ENCODE measurements at regions not wholly inside any gene's neighbourhood (a gene's known extent, or its start where the extent isn't known, plus 50 kb on each side); places are given as distances from the start of the nearest gene placed in this dataset.
"Not testable (repeated sequence)": the region's sequence is repeated elsewhere in the genome, so short reads cannot be mapped to it uniquely, and the experiment has no call there.

DNA sequence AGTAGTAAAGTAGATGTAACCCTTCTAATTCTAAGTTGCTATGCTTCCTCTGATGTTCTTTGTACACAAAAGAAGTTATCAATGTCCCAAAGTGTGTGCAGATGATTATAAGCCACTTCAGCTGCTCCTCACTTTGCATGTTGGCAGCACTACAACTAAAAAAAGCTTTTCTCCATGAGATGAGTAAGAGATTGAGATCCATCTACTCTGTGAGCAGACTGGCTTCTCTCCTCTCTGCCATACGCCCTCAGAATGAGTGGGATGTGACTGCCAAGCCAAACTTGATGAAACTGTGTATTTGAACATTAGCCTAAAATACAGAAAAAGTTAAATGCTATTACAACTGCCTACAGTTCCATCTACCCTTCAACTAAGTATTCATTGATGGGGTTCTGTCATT lies 102.9 kb upstream of the ETV1 start:
- DNase-seq, result no peak

DNA sequence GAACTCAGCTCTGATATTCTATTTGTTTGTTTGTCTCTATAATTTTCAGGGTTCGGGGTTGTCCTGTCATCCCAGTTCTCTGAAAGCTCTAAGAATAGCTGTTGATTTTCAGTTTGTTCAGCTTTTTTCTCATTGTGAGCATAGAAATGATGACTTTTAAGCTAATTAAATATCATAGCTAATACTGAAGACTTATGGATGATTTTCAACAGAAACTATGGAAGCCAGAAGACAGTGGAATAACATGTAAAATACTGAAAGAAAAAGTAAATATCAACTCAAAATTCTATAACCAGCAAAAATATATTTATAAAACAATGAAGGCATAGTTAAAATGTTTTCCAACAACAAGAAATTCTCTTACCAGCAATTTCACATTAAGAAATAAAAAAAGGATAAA lies 96.4 kb upstream of the ETV1 start:
- DNase-seq, result no peak

DNA sequence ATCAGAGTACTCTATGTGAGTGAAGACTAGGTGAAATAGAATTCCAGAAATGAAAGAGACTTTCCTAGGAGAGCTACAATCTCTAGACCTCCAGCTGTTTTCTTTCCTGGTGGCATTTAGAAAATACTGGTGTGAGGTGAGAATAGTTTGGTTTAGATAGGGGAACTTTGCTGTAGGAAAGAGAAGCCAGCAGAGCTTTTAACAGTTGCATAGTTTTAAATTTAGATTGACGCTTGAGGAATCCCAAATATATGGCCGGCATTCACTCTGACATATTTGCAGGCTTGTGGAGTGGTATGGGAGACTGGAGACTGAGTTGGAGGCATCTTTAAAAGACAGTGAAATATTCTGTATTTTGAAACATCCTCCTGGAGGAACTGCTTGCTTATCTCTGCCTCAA lies 94.3 kb upstream of the ETV1 start:
- no peak for DNase-seq

DNA sequence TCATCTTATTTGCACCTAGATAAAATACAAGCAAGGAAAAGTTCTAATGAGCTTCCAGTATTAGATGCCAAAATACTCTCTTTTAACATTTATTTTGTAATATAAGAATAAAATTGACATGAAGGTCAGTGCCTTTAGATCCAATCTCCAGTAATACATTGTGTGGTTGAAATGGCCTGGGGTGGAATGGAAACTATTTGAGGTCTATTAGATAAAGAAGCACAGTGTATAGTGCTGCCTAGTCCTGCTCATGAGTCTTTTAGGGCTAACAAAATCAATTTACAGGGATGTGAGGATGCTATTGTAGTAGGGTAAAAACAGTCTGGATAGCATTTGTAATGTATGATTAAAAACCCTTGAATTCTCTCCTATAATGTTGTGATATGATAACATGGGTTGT lies 84.5 kb upstream of the ETV1 start:
- no peak for DNase-seq

DNA sequence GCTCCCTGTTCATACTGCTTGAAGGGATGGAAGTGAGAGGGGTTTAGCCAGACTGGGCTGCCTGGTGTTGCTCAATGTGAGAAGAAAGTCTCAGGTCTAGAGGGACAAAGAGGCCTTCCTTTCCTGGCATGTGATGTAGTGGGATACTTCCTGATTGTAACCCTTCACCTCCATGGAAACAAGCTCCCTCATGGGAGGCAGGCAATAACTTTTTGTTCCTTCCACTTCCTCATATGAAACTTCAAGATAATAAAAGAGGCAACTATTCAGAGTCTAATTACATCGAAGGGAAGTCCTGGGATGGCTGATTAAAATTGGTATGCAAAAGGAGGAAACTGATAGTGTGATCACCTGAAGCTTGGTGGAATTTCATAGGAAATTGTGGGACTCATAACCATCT lies 84.1 kb upstream of the ETV1 start:
- DNase-seq, result no peak

DNA sequence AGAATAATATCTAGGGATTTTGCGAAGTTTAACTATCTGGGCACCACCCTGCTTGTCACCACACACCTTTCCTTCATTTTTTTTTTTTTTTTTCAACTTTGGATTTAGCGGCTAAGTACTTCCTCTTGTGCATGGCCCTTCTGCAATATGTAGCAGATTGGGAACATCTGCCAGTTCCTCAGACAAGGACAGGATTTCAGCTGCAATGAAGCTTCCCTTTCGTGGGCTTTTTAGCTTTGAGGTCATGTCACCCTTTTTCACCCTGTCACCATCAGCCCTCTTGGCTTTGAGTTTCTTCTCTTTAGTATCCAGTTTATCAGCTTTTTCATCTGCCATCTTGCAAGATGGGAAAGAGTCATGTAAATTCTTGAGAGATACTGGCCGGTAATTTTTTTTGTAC lies 81.6 kb upstream of the ETV1 start:
- DNase-seq, result peak; percentile 62

DNA sequence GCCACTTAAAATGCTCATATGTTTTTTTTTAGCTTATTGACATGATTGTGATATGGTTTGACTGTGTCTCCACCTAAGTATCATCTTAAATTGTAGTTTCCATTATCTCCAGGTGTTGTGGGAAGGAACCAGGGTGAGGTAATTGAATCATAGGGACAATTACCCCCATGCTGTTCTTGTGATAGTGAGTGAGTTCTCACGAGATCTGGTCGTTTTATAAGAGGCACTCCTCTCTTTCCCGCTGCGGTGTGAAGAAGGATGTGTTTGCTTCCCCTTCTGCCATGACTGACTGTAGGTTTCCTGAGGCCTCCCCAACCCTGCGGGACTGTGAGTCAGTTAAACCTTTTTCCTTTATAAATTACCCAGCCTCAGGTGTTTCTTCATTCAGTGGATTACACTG lies 80.5 kb upstream of the ETV1 start:
- no peak for DNase-seq

DNA sequence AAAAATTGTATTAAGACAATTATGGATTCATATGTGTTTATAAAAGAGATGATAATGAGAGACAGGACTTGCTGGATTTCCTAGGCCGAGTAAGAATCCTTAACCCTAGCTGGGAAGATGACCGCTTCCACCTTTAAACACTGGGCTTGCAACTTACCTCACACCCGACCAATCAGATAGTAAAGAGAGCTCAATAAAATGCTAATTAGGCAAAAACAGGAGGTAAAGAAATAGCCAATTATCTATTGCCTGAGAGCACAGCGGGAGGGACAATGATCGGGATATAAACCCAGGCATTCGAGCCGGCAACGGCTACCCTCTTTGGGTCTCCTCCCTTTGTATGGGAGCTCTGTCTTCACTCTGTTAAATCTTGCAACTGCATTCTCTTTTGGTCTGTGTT lies 77.3 kb upstream of the ETV1 start:
- not testable (repeated sequence) for DNase-seq

DNA sequence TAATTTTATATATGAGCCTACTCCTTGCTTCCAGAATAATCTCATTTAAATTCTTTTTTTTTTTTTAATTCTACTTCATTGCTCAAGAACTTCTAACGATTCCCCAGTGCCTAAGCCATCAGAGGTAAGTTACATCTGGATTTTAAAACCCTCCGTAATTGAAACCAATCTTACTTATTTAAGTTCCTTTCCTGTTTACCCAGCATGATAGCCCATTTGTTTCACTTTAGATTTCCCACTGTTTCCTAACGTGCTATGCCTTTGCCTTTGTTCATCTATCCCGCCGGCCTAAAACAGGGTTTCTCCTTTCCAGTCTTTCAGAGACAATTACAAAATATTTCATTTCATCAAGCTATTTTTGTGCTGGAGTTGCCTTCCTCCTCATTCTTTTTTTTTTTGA lies 75.8 kb upstream of the ETV1 start:
- DNase-seq, result no peak

DNA sequence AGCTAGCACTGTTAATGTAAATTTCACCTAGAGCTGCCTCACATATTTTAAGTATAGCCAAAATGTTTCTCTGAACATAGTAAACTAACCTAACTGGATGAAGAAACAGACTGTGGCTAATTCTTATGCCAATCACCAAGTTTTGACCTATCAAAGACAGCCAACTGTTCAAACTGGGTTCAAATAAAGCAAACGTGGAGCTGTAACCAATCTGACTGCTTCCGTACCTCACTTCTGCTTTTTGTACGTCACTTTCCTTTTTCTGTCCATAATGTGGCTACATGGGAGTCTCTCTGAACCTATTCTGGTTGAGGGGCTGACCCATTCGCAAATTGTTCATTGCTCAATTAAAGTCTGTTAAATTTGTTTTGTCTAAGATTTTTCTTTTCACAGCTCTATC lies 66.3 kb upstream of the ETV1 start:
- no peak for DNase-seq

DNA sequence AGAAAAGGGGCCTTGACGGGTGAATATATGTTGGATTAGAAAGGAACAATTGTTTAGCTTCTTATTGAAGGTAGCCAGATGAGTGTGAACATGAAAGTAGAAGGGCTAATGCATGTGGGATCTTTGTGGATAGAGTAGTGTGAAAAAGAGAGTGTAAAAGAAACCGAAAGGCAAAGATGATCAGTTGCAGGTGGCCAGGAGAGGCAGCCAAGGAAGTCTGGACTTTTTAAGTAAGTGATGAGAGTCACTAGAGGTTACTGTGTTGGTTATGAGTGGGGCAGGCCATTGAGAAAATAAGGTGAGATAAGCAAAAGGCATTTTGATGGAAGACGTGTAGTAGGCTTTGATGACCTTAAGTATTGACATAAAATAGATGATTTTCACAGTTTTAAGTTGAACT lies 64.7 kb upstream of the ETV1 start:
- no peak for DNase-seq

DNA sequence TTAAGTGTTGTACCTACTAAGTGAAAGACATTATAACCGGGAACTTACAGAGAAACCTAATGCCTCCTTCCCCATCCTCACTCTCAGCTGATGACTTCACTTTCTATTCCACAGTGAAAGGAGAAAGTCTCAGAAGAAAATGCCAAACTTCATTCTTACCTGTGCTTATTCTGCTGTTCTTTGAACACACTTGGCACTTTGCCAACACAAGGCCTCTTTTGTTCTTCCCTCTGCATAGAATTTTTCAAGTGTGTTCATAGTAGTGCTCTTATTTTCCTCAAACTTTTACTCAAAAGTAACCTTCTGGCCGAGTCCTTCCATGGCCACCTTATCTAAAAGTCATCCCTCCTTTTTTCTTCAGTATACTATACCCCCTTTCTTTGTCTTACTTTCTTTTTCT lies 59.4 kb upstream of the ETV1 start:
- DNase-seq, result peak; percentile 5

DNA sequence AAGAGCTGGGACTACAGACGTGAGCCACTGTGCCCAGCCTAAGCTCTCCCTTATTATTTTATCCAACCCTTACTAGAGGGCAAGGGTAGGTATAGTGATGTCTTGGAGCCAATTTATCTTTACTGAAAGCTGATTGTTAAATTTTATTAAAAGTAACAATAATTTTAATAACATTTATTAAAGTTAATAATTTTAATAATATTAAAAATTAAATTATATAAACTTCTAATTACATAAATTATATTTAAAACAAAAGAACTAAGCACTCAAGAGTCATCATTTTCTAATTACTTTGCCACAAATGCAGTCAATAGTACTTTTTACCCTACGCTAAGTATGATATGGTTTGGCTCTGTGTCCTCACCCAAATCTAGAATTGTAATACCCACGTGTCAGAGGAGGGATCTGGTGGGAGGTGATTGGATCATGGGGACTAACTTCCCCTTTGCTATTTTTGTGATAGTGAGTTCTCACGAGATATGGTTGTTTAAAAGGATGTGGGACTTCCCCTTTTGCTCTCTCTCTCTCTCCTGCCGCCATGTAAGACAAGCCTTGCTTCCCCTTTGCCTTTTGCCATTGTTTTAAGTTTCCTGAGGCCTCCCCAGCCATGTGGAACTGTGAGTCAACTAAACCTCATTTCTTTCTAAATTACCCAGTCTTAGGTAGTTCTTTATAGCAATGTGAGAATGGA lies 58.4 kb upstream of the ETV1 start:
- no peak for DNase-seq

DNA sequence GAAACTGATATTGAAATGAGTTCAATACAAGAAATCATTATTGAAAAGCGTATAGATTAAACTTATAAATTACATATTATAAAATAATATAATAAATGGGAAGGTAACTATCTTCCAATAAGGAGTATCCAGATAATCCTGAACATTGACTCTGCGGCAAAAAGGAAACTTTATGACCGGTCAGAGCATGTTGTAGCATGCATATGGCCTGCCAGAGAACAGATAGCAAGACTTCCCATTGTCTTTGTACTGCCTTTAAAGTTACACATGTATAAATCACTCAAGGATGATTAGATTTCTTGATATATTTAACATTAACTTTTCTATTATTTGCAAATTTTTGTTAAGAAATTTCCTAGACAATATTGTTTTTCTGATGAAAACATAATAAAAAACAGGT lies 56.2 kb upstream of the ETV1 start:
- no peak for DNase-seq

DNA sequence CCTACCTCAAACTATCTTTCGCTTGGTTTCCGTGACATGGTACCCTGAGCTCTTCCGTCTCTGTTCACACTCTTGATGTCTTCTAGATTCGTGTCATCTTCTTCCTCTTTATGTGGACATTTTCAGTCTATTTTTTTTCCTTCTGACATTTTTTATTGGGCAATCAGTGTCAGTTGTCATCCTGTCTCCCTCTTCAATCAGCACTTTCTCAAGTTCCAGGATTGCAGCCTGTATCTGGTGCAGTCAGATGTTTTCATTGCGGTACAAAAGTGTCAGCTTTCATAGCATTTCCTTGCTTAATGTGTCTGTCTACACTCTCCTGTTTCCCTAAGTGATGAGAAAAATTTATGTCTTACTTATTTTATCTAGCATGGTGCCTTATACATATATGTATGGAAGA lies 51.1 kb upstream of the ETV1 start:
- no peak for DNase-seq

Data from DMS79 treated with DMSO at 0.1 percent for 48 hours (cell line).